ENCODE measurements at regions not wholly inside any gene's neighbourhood (a gene's known extent, or its start where the extent isn't known, plus 50 kb on each side); places are given as distances from the start of the nearest gene placed in this dataset.

- no peak for TF ChIP-seq EZH2 (IDR thresholded peaks at IDR 0.05; ENCODE audit: borderline replicate concordance, low read depth, low read length, severe bottlenecking)
- TF ChIP-seq CTCF (IDR thresholded peaks at IDR 0.05; ENCODE audit: borderline replicate concordance, extremely low read depth, low read length, poor library complexity, severe bottlenecking): no peak
- Histone ChIP-seq H3K4me3 (ENCODE audit: low read depth in 1 of 2, low read length in 2 of 2) (no peak overlapping the region), H3K79me2 (ENCODE audit: insufficient read depth, low read length) (no peaks in the 10 kb centered on the region), H3K27me3 (ENCODE audit: insufficient read depth, low read length, poor library complexity) (peaks cover 27% of the 10 kb centered on the region), H2AFZ (ENCODE audit: low read depth, low read length) (no peak overlapping the region), H3K9me3 (ENCODE audit: insufficient read depth, low read length, severe bottlenecking) (no peaks in the 10 kb centered on the region), H3K27ac (ENCODE audit: low read length) (no peak overlapping the region), H3K9ac (ENCODE audit: low read depth, low read length) (no peak overlapping the region), H4K20me1 (ENCODE audit: insufficient read depth, low read length) (no peaks in the 10 kb centered on the region), H3K36me3 (ENCODE audit: insufficient read depth, low read length) (no peaks in the 10 kb centered on the region), H3K4me2 (ENCODE audit: insufficient read depth, low read length) (no peak overlapping the region), H3K4me1 (ENCODE audit: insufficient read depth, low read length) (no peaks in the 10 kb centered on the region)
- no peak for ATAC-seq (ENCODE audit: insufficient read depth, low read depth)
- DNase-seq: no peak
Measured at GRCh38 chr3:193772422-193772763, 179.4 kb downstream of the OPA1 start.

GRCh38 chr3:193773266-193774220 is 180.5 kb downstream of the OPA1 start:
- no peak overlapping the region for H3K4me2 ChIP-seq (ENCODE audit: insufficient read depth, low read length)
- no peaks in the 10 kb centered on the region for H3K36me3 ChIP-seq (ENCODE audit: insufficient read depth, low read length)
- ATAC-seq (ENCODE audit: insufficient read depth, low read depth) (no peak), DNase-seq (no peak)
- no peak overlapping the region for H3K9ac ChIP-seq (ENCODE audit: low read depth, low read length)
- no peak for TF ChIP-seq CTCF (IDR thresholded peaks at IDR 0.05; ENCODE audit: borderline replicate concordance, extremely low read depth, low read length, poor library complexity, severe bottlenecking)
- no peaks in the 10 kb centered on the region for H3K9me3 ChIP-seq (ENCODE audit: insufficient read depth, low read length, severe bottlenecking)
- no peak overlapping the region for H3K27ac ChIP-seq (ENCODE audit: low read length)
- no peaks in the 10 kb centered on the region for H3K4me1 ChIP-seq (ENCODE audit: insufficient read depth, low read length)
- no peaks in the 10 kb centered on the region for H4K20me1 ChIP-seq (ENCODE audit: insufficient read depth, low read length)
- no peaks in the 10 kb centered on the region for H3K79me2 ChIP-seq (ENCODE audit: insufficient read depth, low read length)
- H3K4me3 ChIP-seq (ENCODE audit: low read depth in 1 of 2, low read length in 2 of 2): no peak overlapping the region
- H3K27me3 ChIP-seq (ENCODE audit: insufficient read depth, low read length, poor library complexity): peaks cover 30% of the 10 kb centered on the region
- no peak overlapping the region for H2AFZ ChIP-seq (ENCODE audit: low read depth, low read length)

- H3K4me1 ChIP-seq (ENCODE audit: insufficient read depth, low read length): no peaks in the 10 kb centered on the region
- no peaks in the 10 kb centered on the region for H3K36me3 ChIP-seq (ENCODE audit: insufficient read depth, low read length)
- H3K9ac ChIP-seq (ENCODE audit: low read depth, low read length): no peak overlapping the region
- H3K9me3 ChIP-seq (ENCODE audit: insufficient read depth, low read length, severe bottlenecking): no peaks in the 10 kb centered on the region
- H3K27ac ChIP-seq (ENCODE audit: low read length): no peak overlapping the region
- no peak overlapping the region for H3K4me2 ChIP-seq (ENCODE audit: insufficient read depth, low read length)
- TF ChIP-seq EZH2 (IDR thresholded peaks at IDR 0.05; ENCODE audit: borderline replicate concordance, low read depth, low read length, severe bottlenecking) (no peak), CTCF (IDR thresholded peaks at IDR 0.05; ENCODE audit: borderline replicate concordance, extremely low read depth, low read length, poor library complexity, severe bottlenecking) (no peak)
- H3K27me3 ChIP-seq (ENCODE audit: insufficient read depth, low read length, poor library complexity): peaks cover 39% of the 10 kb centered on the region
- no peaks in the 10 kb centered on the region for H4K20me1 ChIP-seq (ENCODE audit: insufficient read depth, low read length)
- no peak overlapping the region for H2AFZ ChIP-seq (ENCODE audit: low read depth, low read length)
- DNase-seq (no peak), ATAC-seq (ENCODE audit: insufficient read depth, low read depth) (no peak)
- H3K79me2 ChIP-seq (ENCODE audit: insufficient read depth, low read length): no peaks in the 10 kb centered on the region
- no peak overlapping the region for H3K4me3 ChIP-seq (ENCODE audit: low read depth in 1 of 2, low read length in 2 of 2)
Measured at GRCh38 chr3:193774272-193774915, 181.4 kb downstream of the OPA1 start.
